ENCODE measurements at regions not wholly inside any gene's neighbourhood (a gene's known extent, or its start where the extent isn't known, plus 50 kb on each side); places are given as distances from the start of the nearest gene placed in this dataset.

- DNase-seq (ENCODE audit: low read depth): no peak
These were observed 84.1 kb upstream of the PLPP4 start for GRCh38 chr10:120372917-120373316.

GRCh38 chr10:120375666-120376065 lies 81.4 kb upstream of the PLPP4 start:
- DNase-seq (ENCODE audit: low read depth): no peak

GRCh38 chr10:120381931-120382330 lies 75.1 kb upstream of the PLPP4 start:
- DNase-seq (ENCODE audit: low read depth): no peak

- no peak for DNase-seq (ENCODE audit: low read depth)
These were observed 74.7 kb upstream of the PLPP4 start for GRCh38 chr10:120382360-120382759.

GRCh38 chr10:120385992-120386391 lies 71.0 kb upstream of the PLPP4 start:
- no peak for DNase-seq (ENCODE audit: low read depth)

GRCh38 chr10:120386896-120387295 lies 70.1 kb upstream of the PLPP4 start:
- no peak for DNase-seq (ENCODE audit: low read depth)

GRCh38 chr10:120387326-120387725 lies 69.7 kb upstream of the PLPP4 start:
- DNase-seq (ENCODE audit: low read depth): no peak

GRCh38 chr10:120392245-120392644 lies 64.8 kb upstream of the PLPP4 start:
- no peak for DNase-seq (ENCODE audit: low read depth)

- no peak for DNase-seq (ENCODE audit: low read depth)
These were observed 64.4 kb upstream of the PLPP4 start for GRCh38 chr10:120392671-120393079.

- DNase-seq (ENCODE audit: low read depth): no peak
These were observed 62.6 kb upstream of the PLPP4 start for GRCh38 chr10:120394446-120394845.

GRCh38 chr10:120396228-120396627 lies 60.8 kb upstream of the PLPP4 start:
- DNase-seq (ENCODE audit: low read depth): no peak

- no peak for DNase-seq (ENCODE audit: low read depth)
These were observed 58.8 kb upstream of the PLPP4 start for GRCh38 chr10:120398180-120398579.

GRCh38 chr10:120400601-120401000 lies 56.4 kb upstream of the PLPP4 start:
- no peak for DNase-seq (ENCODE audit: low read depth)

GRCh38 chr10:120402147-120402766 lies 54.8 kb upstream of the PLPP4 start:
- no peak for DNase-seq (ENCODE audit: low read depth)

GRCh38 chr10:120403109-120403508 lies 53.9 kb upstream of the PLPP4 start:
- no peak for DNase-seq (ENCODE audit: low read depth)

- DNase-seq (ENCODE audit: low read depth): no peak
These were observed 50.7 kb upstream of the PLPP4 start for GRCh38 chr10:120406376-120406775.
